ENCODE measurements at regions not wholly inside any gene's neighbourhood (a gene's known extent, or its start where the extent isn't known, plus 50 kb on each side); places are given as distances from the start of the nearest gene placed in this dataset.
"Not testable (repeated sequence)": the region's sequence is repeated elsewhere in the genome, so short reads cannot be mapped to it uniquely, and the experiment has no call there.

- FAIRE-seq = no peak
Measured at GRCh38 chr5:82886911-82887310, 190.3 kb downstream of the TMEM167A start.

DNA sequence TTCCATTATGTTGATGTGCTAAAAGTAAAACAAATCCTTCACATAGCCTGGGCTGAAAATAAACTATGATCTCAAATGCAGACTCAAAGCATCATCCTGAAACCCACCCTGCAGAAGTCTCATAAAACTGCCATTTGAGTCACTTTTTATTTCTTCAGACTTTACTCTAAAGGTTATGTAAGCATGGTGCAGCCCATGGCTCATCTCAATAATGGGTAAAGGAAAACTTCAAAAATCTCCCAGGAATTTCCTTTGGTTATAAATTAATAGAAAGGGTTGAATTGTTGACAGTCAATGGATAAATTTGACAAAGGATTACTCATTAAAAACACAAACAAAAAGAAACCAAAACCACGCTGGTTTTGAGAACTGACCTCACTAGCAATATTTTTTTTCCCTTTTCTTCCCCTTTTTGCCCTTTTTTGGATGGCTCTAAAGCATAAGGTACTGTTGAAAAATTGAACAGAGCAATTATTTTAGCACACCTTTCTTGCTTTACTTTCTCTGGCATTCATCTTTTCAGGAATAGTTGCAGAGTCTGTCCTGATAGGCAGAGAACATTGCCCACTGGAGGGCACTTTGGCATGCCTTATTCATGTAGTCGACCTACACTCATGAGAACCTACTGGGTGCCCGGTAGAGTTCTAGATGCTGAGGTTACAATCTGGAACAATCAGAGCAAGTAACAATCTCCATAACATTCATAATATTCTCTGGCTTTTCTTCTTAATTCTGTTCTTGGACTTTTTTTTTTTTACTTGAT lies 191.4 kb downstream of the TMEM167A start:
- FAIRE-seq = no peak

DNA sequence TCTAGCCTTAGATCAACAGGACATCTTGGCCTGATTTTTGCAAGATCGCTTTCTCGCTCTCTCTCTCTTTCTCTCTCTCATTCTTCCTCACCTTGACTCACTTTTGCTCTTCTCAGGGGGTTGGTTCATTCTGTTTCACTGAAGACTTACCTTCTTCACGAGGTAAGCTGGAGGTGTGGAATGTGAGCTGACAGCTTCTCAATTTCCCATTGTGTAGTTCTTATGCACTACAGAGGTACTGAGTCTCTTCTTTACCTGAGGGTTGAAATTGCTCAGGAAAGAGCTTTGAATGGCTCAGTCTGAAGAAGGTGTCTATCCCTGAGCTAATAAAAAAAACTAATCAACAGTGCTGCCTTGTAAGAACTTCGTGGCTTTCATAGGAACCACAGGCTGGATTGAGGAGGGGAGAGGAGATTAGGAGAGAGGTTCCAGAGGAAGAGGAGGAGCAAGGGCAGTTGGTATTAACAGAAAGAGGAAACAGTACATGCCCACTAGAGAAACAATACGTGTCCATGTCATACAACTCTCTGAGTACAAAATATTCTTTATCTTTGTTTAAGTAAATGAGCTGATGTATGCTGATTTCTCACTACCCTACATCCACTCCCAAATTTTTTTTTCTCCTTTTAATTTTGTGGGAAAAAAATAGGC lies 192.2 kb downstream of the TMEM167A start:
- no peak for FAIRE-seq

DNA sequence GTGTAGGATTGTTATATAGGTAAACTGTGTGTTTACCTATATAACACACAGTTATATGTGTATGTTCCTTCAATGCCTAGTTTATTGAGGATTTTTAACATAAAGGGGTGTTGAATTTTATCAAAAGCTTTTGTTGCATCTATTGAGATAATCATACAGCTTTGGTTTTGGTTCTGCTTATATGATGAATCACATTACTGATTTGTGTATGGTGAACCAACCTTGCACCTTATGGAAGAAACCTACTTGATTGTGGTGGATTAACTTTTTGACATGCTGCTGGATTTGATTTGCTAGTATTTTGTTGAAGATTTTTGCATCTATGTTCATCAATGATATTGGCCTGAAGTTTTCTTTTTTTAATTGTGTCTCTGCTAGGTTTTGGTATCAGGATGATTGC lies 194.9 kb downstream of the TMEM167A start:
- no peak for FAIRE-seq

- no peak for FAIRE-seq
Measured at GRCh38 chr5:82881571-82882174, 195.5 kb downstream of the TMEM167A start.

GRCh38 chr5:82879089-82879488 lies 198.1 kb downstream of the TMEM167A start:
- no peak for FAIRE-seq

DNA sequence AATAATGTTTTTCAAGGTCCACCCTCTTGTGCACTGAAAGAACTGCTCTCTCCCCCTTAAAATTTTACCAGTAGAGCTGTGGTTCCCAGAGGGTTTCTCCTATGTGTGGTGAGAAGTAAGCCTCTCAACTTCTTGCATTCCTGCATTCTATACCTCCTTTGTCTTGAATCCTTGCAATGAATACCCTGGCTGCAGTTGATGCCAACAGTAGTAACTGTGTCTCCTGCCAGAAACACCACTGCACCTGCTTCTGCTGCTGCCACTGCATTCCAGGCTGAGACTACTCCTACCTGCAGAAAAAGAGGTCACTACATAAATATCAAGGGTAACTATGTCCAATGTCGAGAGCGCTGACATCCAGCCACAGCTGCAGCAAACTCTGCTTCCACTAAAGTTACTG lies 203.7 kb downstream of the TMEM167A start:
- no peak for FAIRE-seq

GRCh38 chr5:82872321-82873288 lies 204.6 kb downstream of the TMEM167A start:
- not testable (repeated sequence) for FAIRE-seq

- FAIRE-seq = no peak
Measured at GRCh38 chr5:82865625-82866024, 211.6 kb downstream of the TMEM167A start.

- FAIRE-seq = no peak
Measured at GRCh38 chr5:82863266-82863665, 213.9 kb downstream of the TMEM167A start.

DNA sequence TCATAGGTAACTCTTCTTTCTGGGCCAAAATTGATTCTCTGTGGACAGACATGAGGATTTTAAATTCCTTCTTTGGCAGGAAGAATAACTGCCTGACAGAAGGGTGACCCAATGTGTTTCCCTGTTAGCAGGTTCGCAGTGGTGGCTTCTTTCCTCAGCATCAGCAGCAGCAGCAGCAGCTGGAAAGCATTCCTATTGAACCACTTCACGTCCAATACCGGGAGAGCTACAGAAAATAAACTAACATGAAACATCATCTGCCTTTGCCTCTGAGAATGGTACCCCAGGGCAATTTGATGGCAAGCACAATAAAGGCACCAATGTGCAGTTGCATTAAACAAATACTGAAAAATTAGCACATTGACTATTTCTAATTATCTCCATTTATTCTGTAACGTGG lies 214.5 kb downstream of the TMEM167A start:
- no peak for FAIRE-seq

DNA sequence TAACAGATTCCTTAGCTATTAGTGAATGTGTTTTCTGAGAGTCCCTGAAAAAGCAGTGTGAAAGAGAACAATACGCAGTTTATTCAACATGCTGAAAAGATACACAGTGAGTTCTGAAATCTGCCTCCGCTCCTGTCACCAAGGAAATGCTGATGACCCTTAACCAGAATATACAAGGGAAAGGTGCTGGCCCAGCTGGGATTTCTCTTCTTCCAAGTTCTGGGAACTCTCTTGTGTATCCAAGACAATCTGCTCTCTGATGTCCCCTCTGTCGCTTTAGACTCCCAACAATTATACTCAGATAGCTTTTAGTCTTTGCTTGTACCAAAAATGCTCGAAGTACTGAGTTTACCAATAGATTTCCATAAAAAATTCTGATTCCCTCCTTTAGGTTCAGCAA lies 214.9 kb downstream of the TMEM167A start:
- no peak for FAIRE-seq

GRCh38 chr5:82861701-82862100 lies 215.5 kb downstream of the TMEM167A start:
- FAIRE-seq = no peak

GRCh38 chr5:82859451-82860140 lies 217.6 kb downstream of the TMEM167A start:
- no peak for FAIRE-seq

GRCh38 chr5:82858151-82859025 lies 218.8 kb downstream of the TMEM167A start:
- no peak for FAIRE-seq

DNA sequence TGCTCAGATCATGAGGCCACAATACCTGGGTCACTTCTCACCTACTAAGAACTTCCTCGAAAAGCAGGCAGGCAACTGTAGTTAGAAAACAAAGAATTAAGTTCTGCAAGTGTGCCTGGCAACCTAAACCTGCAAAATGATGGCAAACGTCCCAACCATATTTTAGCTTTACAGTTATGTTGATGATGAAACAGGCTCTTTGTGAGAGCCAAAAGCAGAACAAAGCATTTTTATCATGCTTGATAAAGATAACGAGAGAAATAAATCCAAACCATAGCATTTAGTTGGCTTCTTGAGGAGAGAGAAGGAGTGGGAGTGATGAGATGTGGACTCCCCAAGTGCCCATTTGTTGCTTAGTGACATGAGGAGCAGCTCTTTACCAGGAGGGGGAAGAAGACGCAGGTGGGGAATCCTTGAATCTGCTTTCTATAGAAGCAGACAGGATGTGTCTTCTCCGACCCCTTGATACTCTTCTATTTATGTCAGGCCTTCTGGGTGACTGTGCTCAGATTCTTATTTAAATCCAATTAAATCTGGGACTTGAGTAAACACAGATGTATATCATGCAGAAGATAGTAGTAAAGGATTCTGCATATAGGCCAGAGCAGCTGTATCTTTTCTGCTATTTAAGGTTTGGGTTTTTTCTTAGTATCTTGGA lies 221.2 kb downstream of the TMEM167A start:
- no peak for FAIRE-seq

DNA sequence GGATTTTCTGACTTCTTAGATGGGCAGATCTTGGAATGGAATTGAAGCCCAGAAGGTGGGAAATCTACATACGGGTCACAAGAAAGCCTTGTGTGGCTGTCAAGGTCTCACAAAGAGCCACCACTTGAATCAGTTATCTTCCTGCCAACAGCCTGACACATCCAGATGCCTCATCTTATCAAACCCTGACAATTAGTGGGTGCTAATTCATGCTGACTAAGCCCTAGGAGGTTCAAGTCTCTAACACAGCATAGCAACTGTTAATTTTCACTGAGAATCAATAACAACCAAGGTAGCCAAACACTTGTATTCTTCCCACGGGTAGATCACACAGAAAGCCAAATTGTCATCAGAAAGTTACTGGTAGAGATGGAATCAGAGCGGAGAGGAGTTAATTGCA lies 222.2 kb downstream of the TMEM167A start:
- no peak for FAIRE-seq

- FAIRE-seq = no peak
Measured at GRCh38 chr5:82851471-82851870, 225.7 kb downstream of the TMEM167A start.

GRCh38 chr5:82850393-82850792 lies 226.8 kb downstream of the TMEM167A start:
- no peak for FAIRE-seq

GRCh38 chr5:82849885-82850284 lies 227.3 kb downstream of the TMEM167A start:
- FAIRE-seq = no peak

DNA sequence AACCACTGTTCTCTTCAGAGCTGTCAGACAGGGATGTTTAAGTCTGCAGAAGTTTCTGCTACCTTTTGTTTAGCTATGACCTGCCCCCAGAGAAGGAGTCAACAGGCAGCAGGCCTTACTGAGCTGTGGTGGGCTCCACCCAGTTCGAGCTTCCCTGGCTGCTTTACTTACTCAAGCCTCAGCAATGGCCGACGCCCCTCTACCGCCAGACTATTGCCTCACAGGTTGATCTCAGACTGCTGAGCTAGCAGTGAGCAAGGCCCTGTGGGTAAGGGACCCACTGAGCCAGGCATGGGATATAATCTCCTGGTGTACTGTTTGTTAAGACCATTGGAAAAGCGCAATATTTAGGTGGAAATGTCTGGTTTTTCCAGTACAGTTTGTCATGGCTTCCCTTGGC lies 229.6 kb downstream of the TMEM167A start:
- no peak for FAIRE-seq

Data from islet of Langerhans (tissue), 1 donor.